ENCODE measurements at regions not wholly inside any gene's neighbourhood (a gene's known extent, or its start where the extent isn't known, plus 50 kb on each side); places are given as distances from the start of the nearest gene placed in this dataset.

DNA sequence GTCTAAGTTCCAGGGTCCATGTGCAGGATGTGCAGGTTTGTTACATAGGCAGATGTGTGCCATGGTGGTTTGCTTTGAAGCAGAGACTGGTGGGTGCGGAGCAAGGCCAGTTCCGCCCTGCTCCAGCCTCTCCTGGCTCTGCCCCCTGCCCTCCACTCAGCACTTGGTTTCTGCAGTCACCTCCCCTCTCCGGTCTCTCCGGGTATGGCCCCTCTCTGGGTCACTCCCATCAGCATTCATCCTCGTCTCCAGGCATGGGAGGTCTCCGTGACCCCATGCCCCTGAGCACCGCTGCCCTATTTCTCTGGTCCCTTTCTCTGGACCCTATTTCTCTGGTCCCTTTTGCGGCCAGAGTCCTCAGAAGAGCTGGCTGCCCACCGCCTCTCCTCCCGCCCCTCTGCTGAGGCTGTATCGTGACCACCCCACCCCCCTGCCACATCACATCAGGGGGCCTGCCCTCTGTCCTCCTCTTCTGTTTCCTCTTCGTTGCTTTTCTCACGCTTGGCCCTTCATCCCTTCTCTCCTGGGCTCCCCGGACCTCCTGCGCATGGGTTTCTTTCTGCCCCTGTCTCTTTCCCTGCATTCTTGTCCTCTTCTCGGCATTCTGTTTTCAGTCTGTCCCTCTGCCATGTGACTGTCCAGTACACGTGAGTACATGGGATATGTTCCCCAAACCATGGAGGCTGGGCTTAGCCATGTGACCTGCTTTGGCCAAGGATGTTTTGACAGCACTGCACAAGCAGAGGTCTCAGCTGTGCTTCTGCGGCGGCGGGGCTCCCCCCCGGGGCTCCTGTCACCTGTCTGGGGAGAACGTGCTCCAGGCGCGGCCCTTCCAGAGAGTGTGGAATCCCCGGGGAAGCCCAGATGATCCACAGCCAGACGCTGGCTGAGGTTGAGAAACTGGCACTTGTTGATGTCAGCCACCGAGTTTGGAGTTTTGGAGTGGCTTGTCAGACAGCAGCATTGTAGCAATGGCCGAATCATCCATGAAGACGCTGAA, 54.4 kb upstream of the C1orf174 start:
- DNase-seq = peak; percentile 92

DNA sequence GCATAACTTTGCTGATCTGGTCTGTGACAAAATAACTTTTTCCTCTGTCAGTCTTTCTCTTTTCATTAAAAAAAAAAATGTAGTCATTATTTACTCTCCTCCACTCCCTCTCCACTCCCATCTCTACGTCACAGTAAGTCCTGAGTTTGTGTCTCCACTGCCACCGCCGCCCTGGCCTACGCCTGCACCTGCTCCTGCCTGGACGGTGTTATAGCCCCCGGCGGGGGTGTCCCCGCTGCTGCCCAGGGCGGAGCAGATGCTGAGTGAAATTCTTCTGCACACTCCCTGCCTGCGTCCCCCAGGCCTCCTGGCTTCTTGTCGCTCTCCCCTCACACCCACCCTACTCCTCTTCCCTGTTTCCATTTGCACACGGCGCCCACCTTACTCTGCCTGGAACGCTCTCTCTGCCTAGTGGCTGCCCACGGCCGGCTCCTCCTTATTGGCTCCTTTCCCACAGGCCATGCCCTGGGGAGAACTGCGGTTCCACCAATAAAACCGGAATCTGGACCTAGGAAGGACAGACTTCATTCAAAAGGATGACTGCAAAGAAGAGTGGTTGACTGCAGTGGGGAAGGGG, 55.2 kb upstream of the C1orf174 start:
- DNase-seq = peak; percentile 25

DNA sequence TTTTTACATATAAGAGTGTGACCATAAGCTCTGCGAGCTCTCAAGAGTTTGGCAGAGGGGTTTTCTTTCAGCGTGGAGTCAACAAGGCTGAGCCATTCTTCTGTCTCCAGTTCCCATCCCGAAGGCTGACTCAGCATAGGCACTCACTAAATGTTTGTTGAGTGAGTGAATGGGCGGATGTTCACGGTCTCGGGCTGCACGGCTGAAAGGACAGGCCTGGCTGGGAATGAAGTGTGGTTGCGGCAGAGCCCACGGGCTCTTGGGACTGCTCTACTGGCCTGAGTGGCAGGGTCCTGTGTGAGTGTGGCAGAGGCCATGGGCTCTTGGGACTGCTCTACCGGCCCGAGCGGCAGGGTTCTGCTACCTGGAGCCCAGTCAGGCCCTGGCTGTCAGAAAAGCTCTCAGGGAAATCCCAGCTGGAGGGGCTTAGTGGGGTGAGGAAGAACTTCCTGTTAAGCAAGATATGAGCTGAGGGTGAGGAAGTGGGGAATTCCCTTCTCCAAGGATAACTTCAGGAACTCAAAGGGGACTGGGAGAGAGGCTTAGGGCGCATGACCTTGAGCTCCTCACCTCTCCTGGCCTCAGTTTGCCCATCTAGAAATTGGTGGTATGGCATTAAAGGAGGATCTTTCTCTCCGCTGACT, 56.6 kb upstream of the C1orf174 start:
- no peak for DNase-seq

DNA sequence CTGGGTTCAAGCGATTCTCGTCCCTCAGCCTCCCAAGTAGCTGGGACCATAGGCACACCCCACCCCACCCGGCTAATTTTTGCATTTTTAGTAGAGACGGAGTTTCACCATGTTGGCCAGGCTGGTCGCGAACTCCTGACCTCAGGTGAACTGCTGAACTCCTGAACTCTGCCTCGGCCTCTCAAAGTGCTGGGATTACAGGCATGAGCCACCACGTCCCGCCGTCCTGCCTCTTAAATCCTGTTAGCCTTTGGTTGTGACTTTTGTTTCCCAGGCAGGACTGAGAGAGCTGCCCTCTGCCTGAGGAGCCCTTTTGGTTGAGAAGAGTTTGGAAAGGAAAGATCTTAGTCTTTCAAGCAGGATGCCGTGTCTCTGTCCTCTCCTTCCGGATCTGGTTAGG, 59.3 kb upstream of the C1orf174 start:
- no peak for DNase-seq

DNA sequence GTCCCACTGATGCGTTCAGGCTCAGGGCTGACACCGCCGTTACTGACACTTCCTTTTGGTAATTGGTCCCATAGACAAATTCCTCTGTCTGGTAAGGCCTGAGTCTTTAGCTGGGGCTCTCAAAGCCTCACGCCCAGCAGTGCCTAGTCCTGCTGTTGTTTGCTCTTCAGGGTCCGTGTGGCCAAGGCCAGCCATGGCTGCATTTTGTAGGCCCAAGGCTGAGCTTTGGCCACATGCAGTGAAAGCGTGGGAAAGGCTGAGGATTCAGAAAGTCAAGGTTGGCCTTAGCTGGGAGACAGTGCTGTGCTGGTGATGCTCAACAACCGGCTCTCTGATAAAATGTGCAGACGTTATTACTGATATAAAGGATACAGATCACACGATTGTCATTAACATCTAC, 63.5 kb upstream of the C1orf174 start:
- DNase-seq = no peak

DNA sequence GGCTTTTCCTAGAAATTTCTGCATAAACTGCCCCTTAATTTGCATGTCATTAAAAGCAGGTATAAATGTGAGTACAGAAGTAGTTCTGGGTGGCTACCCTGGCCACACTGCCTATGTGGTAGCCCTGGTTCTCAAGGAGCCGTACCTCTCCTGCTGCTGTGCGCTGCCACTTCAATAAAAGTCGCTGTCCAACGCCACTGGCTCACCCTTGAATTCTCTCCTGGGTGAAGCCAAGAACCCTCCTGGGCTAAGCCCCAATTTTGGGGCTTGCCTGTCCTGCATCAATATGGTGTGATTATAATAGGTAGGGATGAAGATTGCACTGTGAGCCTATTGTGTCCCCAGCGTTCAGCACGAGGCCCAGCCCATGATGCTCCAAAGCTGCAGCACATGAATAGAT, 65.6 kb upstream of the C1orf174 start:
- no peak for DNase-seq

DNA sequence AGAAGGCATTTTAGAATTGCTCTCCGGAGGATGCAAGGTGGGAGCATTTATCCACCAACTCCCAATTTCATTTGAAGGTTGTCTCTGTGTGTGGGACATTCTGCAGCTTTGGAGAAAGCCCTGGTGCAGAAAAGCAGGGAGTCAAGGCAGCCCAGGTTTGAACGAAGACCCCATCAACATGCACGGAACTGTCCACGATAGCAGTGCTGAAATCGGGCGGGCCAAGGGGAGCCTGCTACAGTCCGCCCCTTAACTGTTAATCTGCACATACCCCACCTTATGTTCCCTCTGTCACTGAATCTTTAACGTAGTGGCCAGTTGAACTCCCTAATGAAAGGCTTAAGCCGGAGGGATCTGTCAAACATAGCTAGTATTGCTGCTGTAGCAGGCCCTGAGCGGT, 68.8 kb upstream of the C1orf174 start:
- no peak for DNase-seq

DNA sequence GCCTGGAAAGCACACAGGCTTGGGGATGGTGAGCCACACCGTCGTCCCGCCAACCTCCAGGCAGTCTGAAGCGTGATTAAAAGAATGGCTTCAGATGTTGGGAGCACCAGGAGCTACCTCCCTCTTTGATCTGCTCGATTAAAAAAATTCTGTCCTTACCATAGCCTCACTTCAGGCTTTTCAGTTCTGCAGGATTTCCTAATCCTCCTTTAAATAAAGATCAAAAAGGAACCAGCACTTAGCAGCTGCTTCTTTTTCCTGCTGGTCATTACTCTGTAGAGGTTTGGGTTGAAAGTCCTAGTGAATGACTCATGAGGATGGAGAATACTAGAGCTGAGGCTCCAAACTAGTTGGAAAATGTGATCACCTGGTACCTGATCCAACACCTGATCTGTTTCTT, 71.9 kb upstream of the C1orf174 start:
- no peak for DNase-seq

DNA sequence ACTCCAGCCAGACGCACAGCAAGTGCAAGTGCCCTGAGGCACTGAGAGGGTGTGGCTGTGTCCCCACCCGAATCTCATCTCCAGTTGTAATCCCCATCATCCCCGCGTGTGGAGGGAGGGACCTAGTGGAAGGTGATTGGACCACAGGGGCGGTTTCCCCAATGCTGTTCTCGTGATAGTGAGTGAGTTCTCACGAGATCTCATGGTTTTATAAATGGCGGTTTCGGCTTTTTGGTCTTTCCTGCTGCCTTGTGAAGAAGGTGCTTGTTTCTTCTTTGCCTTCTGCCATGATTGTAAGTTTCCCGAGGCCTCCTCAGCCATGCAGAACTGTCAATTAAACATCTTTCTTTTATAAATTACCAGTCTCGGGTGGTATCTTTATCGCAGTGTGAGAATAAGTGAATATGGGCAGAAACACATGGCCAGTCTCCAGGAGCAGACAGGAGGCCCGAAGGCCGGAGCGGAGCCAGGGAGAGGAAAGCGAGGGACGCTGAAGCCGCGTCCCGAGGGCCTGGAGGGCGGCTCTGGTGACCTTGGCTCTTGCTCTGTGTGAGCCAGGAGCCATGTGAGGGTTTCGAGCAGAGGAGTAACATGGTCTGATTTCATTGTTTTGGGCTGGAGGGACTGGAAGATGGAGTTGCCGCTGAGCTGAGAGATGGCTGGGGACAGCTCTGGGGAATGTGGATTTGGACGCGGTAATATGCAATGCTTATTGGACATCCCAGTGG, 76.0 kb upstream of the C1orf174 start:
- no peak for DNase-seq

DNA sequence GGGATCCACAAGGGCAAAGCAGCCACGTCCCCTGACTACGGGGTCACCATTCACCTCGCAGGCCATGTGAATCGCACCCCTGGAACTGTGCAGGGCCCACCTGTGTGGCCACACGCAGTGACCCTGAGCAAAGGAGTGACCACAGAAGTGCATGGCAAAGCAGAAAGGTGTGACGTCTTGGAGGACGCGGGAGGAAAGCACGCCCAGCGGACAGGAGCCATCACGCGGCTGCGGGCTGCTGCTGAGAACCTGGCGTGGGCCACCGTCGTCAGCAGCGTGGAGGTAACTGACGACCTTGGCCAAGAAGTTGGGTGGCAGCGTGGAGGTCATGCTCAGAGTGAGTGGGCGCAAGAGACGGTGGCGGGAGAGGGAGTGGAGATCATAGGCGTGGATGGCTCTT, 76.7 kb upstream of the C1orf174 start:
- DNase-seq = no peak

DNA sequence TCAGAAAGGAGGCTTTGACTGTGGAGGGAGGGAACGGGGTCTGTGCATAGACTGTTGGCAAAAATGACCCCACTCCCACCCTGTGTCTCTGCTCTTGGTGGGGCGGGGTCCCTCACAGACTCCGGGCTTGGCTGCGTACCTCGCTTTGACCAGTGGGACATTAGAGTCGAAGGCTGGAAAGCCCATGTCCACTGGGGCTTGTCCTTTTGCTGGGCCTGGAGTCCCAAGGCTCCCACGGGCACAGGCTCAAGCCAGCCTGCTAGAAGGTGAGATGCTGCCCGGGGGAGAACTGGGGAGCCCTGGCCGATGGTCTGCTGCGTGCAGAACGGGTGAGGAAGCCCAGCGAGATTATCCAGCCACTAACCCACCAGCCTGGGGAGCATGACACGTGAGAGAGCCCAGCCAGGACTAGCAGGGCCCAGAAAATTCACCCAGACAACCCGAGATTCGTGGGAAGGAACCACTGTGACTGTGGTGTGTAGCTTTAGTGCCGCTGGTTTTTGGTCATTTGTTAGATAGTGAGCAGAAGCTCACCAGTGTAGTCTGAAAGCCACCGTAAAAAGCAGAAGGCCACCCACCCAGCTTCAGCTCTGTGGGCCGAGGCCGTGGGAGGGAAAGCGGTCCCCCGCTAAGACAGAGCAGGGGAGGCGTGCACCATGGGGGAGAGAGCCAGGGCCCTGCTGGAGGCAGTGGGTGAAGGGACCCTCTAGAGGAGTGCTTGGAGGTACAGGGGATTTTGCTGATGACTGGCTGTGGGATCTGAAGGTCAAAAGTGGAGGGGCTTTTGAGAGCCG, 78.3 kb upstream of the C1orf174 start:
- DNase-seq = no peak

DNA sequence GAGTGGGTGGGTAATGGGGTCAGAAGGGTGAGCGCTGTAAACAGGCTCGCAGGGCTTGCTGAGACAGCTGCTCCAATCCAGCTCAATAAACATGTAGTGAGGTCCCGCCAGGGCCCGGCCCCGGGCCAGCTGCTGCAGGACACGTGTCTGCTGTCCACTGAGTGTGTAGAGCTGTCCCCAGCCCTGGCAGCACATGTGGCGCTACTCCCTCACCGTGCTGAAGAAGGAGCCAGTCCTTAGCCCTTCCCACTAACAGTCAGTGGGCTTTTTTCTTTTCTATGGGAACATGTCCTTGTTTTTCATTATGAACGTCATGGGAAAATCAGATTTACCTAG, 78.9 kb upstream of the C1orf174 start:
- DNase-seq = no peak

DNA sequence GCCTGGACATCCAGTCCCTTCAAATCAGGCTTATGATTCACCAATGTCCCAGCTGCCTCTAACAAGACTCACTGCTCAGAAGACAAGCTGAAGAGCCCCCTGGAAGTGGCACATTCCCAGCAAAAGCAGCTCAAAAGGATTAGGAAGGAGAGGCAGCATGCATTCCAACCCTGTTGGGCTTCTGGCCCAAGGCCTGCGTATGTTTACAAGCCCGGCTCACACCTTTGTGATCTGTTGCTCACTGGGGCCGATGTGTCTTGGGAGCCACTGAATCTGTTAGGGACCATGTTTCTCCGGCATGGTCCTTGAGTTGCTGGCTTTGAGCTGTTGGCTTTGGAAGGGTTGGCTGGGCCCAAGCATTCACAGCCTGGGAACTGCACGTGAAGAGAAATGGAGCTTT, 81.2 kb upstream of the C1orf174 start:
- DNase-seq = no peak

DNA sequence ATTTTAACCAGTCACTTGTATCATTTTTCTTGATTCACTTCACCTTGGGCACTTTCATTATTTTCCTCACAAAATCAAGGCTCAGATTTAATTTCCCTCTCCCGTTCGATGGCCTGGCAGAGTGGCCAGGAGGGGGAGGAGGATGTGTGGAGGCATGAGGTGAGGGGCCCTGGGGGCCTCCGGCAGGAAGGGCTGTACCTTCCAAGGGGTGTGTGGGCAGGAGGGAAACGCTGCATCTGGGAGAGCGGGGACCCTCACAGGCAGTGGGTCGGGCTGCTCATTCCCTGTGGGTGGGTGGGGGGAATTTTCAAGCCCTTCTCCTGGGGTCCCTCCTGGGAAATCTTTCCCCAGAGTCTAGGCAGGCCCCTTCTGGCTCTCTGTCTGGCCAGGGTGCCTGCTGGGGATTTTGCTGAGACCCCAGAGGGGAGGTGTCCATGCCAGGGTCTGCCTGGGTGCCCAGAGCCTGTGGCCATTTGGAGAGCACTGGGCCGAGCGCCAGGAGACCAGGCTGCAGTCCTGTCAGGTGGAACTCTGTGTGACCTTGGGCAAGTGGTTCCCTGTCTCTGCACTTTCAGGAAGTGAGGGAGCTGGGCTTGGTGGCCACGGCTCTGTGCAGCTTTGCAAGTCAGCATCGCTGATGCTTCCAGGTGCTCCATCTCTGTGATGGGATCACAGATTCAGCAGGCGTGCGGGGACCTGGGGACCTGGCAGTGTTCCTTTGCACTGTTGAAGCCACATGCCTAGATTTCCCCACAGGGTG, 81.9 kb upstream of the C1orf174 start:
- no peak for DNase-seq

DNA sequence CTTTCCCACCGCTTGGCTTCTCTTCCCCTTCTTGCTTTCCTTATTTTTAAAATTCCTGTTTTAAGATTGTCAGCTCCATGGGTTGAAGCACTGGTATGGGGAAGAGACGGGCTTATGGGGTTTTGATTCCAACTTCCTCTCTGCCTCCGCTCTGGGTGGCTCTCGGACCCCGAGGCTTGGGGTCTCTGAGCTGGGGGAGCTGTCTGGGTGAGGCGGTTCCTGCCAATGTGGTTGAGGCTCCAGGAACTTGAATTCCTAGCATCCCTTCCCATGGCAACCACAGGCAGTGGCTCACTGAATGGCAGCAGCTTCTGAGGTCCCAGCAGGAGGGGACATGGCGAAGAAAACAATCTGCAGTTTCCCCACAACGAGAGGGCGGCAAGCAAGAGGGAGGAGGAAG, 83.1 kb upstream of the C1orf174 start:
- DNase-seq = no peak

DNA sequence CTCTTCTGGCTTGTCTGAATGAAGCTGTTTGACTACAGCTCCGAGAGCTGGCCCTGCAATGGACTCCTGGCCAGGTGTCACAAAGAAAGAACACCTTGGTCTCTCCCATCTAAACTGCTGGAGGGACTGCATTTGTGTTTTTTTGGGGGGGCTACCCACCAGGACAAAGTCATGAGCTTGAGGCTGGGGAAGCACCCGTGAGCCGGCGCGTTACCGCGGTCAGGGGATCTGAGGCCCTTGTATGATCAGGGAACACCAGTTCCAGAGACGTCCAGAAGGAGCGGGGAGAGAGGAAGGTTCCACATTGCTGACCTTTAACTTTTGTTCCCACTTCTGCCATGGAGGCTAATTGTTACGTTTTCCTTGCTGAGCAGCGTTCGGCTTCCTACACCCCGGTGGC, 84.5 kb upstream of the C1orf174 start:
- no peak for DNase-seq

DNA sequence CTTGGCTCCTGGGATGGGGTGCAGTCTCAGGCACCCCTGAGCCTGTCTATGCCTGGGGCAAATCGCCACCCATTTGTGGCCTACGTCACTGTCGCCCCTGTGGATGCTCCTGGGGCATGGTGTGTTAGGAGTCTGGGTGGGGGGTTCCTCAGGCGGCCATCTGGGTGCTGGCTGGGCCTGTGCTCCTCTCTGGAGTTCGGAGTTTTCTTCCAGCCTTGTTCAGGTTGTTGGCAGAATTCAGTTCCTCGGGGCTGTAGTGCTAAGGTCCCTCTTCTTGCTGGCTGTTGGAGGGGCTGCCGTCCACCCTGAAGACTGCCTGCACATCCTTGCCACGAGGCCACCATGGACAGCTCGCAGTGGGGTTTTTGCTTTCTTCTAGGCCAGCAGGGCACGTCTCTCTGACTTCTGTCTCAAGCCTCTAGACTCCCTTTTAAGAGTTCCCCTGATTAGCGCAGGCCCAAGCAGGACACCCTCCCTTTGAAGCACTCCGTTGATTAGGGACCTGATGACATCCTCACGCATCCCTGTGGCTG, 86.7 kb upstream of the C1orf174 start:
- no peak for DNase-seq

DNA sequence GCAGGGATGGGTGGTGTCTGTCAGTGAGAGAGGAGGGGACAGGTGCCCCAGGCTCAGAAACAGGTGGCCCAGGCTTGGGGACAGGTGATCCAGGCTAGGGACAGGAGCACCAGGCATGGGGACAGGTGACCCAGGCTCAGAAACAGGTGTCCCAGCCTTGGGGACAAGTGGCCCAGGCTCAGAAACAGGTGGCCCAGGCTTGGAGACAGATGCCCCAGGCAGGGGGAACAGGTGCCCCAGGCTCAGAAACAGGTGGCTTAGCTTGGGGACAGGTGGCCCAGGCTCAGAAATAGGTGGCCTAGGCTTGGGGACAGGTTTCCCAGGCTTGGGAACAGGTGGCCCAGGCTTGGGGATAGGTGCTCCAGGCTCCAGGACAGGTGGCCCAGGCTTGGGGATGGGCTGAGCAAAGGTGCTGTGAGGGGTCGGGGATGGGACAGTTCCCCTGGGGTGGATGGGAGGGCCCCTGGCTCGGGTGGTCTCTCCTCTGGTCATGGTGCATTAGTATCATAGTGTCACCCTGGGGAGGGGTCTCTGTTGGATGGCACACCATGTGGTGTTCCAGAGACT, 87.7 kb upstream of the C1orf174 start:
- DNase-seq = peak; percentile 84

DNA sequence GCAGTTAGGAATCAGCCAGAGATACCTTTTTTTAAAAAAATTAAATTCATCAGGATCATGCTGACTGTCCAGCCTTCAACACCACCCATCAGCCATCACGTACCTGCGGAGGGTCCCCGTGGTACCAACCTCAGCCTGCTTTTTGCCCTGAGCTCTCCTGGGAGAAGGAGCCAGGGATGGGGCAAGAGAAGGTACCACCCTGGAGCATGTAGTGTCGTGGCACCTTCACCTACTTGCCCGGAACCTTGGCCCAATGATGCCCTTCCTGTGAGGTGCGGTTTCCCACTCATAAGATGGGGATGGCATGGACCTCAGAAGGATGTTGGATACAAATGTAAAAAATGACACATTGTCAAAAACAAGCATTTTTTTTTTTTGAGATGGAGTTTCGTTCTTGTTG, 88.4 kb upstream of the C1orf174 start:
- no peak for DNase-seq

DNA sequence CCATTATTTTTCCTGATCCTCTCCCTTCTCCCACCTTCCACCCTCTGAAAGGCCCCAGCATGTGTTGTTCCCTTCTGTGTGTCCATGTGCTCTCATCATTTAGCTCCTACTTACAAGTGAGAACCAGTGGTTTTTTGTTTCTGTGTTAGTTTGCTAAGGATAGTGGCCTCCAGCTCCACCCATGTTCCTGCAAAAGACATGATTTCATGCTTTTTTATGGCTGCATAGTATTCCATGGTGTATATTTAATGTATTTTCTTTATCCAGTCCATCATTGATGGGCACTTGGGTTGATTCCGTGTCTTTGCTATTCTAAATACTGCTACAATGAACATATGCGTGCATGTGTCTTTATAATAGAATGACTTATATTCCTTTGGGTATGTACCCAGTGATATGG, 89.4 kb upstream of the C1orf174 start:
- DNase-seq = no peak

DNA sequence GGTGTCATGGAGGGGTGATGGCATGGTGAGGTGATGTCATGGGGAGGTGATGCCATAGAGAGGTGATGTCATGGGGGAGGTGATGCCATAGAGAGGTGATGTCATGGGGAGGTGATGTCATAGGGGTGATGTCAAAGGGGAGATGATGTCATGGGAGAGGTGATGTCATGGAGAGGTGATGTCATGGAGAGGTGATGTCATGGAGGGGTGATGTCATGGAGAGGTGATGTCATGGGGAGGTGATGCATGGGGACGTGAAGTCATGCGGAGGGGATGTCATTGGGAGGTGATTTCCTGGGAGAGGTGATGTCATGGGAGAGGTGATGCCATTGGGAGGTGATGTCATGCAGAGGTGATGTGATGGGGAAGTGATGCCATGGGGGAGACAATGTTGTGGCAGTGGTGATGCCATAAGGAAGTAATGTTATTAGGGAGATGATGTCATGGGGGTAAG, 92.1 kb upstream of the C1orf174 start:
- DNase-seq = no peak
